Stimulated activated naive CD4-positive, alpha-beta T cell (primary cell): ENCODE measurements at regions not wholly inside any gene's neighbourhood (a gene's known extent, or its start where the extent isn't known, plus 50 kb on each side); places are given as distances from the start of the nearest gene placed in this dataset.

Experiments used
- DNase-seq, 6 experiments: peaks; one replicate each; lab custom pipeline; 2025; lab: John Stamatoyannopoulos, UW

DNA sequence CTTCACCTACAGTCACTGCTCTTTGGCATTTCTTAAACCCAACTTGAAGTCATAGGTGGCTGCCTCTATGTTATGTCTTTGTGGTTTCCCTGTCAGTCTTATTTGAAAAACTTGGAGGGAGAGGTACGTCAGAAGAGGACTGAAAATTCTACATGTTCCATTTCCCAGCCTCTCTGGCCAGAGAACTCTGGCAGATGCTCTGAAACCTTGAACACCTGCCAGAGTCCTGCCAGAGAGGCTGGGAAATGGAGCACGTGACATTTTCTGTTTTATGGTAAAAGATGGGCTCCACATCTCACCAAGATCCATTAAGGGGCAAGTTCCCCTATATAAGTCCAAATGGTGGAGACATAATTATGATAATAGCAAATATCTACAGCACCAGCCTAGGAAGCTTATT is 99.5 kb downstream of the MAFB start:
- DNase-seq = no peak

GRCh38 chr20:40588891-40589290 is 100.1 kb downstream of the MAFB start:
- DNase-seq = no peak

GRCh38 chr20:40587038-40587437 is 102.0 kb downstream of the MAFB start:
- DNase-seq = no peak

GRCh38 chr20:40584130-40584809 is 104.8 kb downstream of the MAFB start:
- DNase-seq = no peak

DNA sequence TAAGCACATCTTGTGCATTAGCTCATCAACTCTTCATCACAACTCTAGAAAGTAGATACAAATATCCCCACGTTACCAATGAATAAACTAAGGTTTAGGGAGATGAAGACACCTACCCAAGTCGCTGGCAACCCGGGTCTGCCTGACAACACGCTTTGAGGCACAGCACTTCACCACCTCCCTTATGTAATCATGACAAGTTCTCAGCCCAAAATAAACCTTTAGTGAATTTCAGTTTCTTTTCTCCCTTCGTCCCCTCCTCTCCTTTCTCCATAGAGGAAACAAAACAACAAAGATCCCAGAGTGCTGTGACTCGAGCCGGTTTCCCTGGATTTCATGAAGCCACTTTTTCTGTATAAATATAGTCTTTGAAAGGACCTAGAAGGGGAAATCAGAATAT is 105.4 kb downstream of the MAFB start:
- DNase-seq = no peak

GRCh38 chr20:40583205-40583604 is 105.8 kb downstream of the MAFB start:
- DNase-seq = no peak

DNA sequence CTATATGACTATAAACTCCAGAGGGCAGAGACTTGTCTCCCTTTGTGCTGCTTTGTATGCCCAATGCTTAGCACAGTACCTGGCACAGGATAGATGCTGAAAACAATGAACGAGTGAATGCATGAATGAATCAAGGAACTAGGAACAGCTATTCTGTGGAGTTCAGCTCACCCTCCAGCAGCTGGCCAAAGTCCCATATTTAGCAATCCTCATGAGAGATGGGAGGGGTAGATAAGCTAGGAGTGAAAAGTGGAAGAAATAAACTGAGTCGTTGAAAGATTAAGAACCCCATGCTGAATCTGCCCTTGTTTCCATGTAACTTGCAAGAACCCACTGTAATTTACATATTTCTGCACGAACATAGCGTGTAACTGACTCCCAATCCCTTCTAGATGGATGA is 106.5 kb downstream of the MAFB start:
- no peak for DNase-seq

- DNase-seq = no peak
Measured at GRCh38 chr20:40579701-40580100, 109.3 kb downstream of the MAFB start.

GRCh38 chr20:40578961-40579360 is 110.1 kb downstream of the MAFB start:
- DNase-seq = no peak

GRCh38 chr20:40575851-40576250 is 113.2 kb downstream of the MAFB start:
- DNase-seq = no peak

DNA sequence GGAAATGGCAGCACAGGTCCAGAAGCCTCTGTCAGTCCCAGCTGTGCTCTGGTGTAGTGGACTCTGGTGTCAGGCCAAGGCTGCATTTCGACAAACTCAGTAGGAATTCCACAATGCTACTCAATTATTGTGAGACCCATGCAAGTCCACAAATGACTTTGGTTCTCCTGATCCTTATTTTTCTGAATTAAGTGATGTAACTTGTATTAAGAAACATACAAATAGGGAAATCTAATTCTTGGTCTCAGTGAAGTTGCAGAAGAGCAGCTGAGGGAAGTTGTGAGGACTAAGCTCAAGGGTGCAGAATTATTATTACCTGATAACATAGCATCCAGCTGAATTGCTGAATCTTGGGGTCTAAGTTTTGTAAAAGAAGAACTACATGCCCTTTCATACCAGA is 116.8 kb downstream of the MAFB start:
- DNase-seq = no peak

- no peak for DNase-seq
Measured at GRCh38 chr20:40571639-40572038, 117.4 kb downstream of the MAFB start.

DNA sequence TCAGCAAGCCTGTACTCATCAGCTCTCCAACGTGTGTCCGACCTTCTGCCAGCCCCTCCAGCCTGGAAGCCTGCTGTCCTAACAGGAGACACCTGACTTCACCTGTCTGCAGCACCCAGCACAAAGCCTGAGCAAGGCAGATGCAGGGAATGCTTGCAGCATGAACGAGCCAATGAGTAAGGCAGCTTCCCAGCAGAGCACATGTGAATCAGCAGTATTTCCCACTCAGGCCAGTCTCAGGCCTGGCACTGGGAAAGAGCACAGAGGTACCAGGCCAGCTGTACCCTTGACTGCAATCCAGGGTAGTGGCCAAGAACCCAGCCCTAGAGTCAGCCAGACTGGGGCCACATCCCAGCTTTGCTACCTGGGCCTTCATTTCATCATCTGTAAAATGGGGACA is 120.8 kb downstream of the MAFB start:
- DNase-seq = no peak

GRCh38 chr20:40565682-40566040 is 123.4 kb downstream of the MAFB start:
- DNase-seq = no peak

- DNase-seq = no peak
Measured at GRCh38 chr20:40565001-40565681, 123.9 kb downstream of the MAFB start.

GRCh38 chr20:40563296-40563950 is 125.6 kb downstream of the MAFB start:
- no peak for DNase-seq

DNA sequence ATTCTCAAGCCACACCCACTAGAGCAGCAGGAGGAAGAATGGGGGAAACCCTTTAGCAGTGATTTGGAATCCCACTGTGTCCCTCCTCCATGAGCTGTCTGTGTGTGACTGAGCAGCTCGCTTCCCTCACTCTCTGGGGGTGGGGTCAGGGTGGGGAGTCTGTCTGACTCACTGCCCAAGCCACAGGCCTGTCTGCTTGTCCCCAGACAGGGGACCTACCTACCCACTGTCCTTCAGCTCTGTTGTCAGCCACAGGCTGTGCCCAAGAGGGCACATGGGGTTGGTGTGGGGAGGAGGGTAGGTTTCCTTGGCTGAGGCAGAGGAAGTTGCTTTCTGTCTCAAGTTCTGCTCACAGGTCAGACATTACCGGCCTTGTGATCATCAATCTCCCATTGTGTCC is 127.0 kb downstream of the MAFB start:
- no peak for DNase-seq

- no peak for DNase-seq
Measured at GRCh38 chr20:40561187-40561586, 127.8 kb downstream of the MAFB start.

GRCh38 chr20:40558212-40558611 is 130.8 kb downstream of the MAFB start:
- no peak for DNase-seq

- DNase-seq = no peak
Measured at GRCh38 chr20:40551125-40551530, 137.9 kb downstream of the MAFB start.

- DNase-seq = no peak
Measured at GRCh38 chr20:40547483-40548091, 141.4 kb downstream of the MAFB start.

DNA sequence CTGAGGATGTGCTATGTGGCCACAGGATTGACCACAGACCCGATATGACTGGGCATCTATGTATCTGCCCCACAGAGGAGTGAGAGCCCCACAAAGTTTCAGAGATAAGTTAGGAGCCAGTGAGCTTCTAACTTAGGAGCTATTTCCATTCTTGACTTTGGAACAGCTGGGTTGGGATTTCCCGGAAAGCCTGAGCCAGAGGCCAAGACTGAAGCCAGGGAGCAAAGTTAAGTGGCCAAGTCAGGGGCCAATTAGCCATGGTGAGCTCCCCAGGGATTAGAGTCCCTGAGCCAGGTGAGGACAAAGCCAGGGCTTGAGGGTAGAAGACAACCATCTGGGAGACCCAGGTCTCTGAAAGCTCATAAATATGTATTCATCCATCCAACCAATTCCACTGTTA is 143.6 kb downstream of the MAFB start:
- DNase-seq = no peak

DNA sequence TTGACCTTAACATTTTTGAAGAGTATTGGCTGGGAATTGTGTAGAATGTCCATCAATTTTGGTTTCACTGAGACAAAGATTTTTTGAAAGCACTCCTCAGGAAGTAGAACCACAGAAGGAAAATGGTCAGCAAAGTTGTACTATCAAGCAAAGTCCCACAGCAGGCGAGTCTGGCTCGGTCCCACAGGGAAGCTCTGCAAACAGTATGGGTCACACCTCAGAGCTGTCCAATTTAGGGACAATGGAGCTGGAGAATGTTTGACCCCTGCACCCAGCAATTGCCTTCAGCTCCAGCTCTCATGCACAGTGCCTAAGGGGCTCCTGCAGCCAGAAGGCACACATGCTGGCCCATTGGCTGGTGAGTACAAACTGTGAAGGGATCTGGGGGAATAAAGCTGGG is 147.0 kb downstream of the MAFB start:
- no peak for DNase-seq
